Left ventricle myocardium inferior (tissue), 1 donor: ENCODE measurements at regions not wholly inside any gene's neighbourhood (a gene's known extent, or its start where the extent isn't known, plus 50 kb on each side); places are given as distances from the start of the nearest gene placed in this dataset.

ENCODE experiments used
- DNase-seq: peaks from one replicate; pipeline ENCODE4 v3.0.0-alpha.2; 2020
- H3K27ac ChIP-seq: fragments of 200-600 bp; replicated peaks from 2 replicates; pipeline ENCODE4 v1.8.0; 2021
- H3K27me3 ChIP-seq: fragments of 200-600 bp; 2 replicates; pipeline ENCODE4 v1.8.0; 2021; ENCODE audit warnings: low read depth
- H3K36me3 ChIP-seq: fragments of 200-600 bp; 2 replicates; pipeline ENCODE4 v1.8.0; 2021
- H3K4me1 ChIP-seq: fragments of 200-600 bp; 2 replicates; pipeline ENCODE4 v1.8.0; 2021
- H3K4me3 ChIP-seq: fragments of 200-600 bp; 2 replicates; pipeline ENCODE4 v1.8.0; 2021; ENCODE audit warnings: mild to moderate bottlenecking, moderate library complexity
- H3K9me3 ChIP-seq: fragments of 200-600 bp; replicated peaks from 2 replicates; pipeline ENCODE4 v1.8.0; 2021
- intact Hi-C: fragments of 100-400 bp; cut with micrococcal nuclease; formaldehyde crosslinking; loops from one replicate; pipeline ENCODE4 v1.11.0; 2022
- TF ChIP-seq, protein P1 (sequence below): fragments of 200-600 bp; IDR thresholded peaks from 2 replicates; pipeline ENCODE4 v1.8.0; 2021; ENCODE audit warnings: antibody characterized with exemption, mild to moderate bottlenecking, borderline replicate concordance
- donor health status: DM: no; HTN: yes; CAD: no; lungs with severe emphysema.

DNA sequence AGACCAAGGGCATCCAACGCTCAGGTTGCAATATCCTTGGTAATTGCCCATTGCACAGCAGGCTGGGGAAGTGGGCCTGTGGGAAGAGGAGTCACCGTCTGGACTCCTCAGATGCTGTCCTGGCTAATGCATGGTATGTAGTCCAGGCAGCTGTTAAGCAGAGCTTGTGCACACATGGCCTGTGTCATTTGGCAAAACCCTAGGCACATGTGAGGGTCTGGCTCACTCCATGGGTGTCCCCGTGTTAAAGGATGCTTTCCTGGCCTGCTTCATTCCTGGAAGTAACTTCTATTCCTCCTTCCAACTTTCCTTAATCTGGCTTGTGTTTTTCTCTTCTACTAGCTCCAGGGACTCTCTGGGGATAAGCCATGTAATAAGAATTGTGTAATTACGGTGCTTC lies 378.0 kb upstream of the CA10 start:
- DNase-seq: peak; percentile 57

GRCh38 chr17:52532373-52532772 lies 373.9 kb upstream of the CA10 start:
- H3K4me3 ChIP-seq: no peak overlapping the region
- TF ChIP-seq, protein P1, sequence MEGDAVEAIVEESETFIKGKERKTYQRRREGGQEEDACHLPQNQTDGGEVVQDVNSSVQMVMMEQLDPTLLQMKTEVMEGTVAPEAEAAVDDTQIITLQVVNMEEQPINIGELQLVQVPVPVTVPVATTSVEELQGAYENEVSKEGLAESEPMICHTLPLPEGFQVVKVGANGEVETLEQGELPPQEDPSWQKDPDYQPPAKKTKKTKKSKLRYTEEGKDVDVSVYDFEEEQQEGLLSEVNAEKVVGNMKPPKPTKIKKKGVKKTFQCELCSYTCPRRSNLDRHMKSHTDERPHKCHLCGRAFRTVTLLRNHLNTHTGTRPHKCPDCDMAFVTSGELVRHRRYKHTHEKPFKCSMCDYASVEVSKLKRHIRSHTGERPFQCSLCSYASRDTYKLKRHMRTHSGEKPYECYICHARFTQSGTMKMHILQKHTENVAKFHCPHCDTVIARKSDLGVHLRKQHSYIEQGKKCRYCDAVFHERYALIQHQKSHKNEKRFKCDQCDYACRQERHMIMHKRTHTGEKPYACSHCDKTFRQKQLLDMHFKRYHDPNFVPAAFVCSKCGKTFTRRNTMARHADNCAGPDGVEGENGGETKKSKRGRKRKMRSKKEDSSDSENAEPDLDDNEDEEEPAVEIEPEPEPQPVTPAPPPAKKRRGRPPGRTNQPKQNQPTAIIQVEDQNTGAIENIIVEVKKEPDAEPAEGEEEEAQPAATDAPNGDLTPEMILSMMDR: no peak
- H3K27ac ChIP-seq: no peak overlapping the region

More for the DNA sequence above, 378.0 kb upstream of the CA10 start:
- no peak overlapping the region for H3K4me3 ChIP-seq
- H3K36me3 ChIP-seq: no peaks in the 10 kb centered on the region
- no peaks in the 10 kb centered on the region for H3K4me1 ChIP-seq
- H3K27ac ChIP-seq: no peak overlapping the region
- H3K27me3 ChIP-seq: no peaks in the 10 kb centered on the region
- H3K9me3 ChIP-seq: no peaks in the 10 kb centered on the region
- TF ChIP-seq, protein P1: no peak
- intact Hi-C loops: no loop called here

DNA sequence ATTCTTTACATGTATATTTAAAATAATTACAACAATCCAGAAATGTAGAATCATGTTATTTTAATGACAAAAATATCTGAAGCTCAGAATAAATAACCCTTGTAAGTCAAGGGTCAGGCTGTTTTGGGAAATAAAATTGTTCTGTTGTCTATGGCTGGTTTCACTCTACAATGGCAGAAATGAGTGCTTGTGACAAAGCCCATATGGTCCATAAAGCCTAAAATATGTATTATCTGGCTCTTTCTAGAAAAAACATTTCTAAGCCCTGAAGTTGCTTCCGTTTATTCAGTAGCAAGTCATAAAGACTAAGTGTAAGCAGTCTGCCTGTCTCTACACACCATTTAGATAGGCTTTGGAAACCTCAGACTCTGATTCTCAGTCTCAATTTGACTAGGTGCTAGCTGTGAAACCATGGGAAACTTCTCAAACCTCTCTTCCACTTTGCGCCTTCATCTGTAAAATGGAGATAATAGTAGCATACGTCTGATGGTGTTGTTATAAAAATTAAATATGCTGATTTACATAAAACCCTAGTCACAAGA lies 365.7 kb upstream of the CA10 start:
- no peaks in the 10 kb centered on the region for H3K9me3 ChIP-seq
- H3K4me1 ChIP-seq: no peaks in the 10 kb centered on the region
- no peaks in the 10 kb centered on the region for H3K27me3 ChIP-seq
- intact Hi-C loops: no loop called here
- TF ChIP-seq, protein P1: no peak
- no peak for DNase-seq
- H3K4me3 ChIP-seq: no peak overlapping the region
- no peak overlapping the region for H3K27ac ChIP-seq
- no peaks in the 10 kb centered on the region for H3K36me3 ChIP-seq

More at GRCh38 chr17:52532373-52532772, 373.9 kb upstream of the CA10 start:
- no peaks in the 10 kb centered on the region for H3K9me3 ChIP-seq
- DNase-seq: no peak
- intact Hi-C loops: no loop called here
- no peaks in the 10 kb centered on the region for H3K4me1 ChIP-seq
- H3K27me3 ChIP-seq: no peaks in the 10 kb centered on the region
- H3K36me3 ChIP-seq: no peaks in the 10 kb centered on the region

GRCh38 chr17:52517176-52517575 lies 358.7 kb upstream of the CA10 start:
- no peak overlapping the region for H3K4me3 ChIP-seq
- no peak for DNase-seq
- no peaks in the 10 kb centered on the region for H3K27me3 ChIP-seq
- TF ChIP-seq, protein P1: no peak
- H3K4me1 ChIP-seq: no peaks in the 10 kb centered on the region
- no peak overlapping the region for H3K27ac ChIP-seq
- intact Hi-C loops: no loop called here
- no peaks in the 10 kb centered on the region for H3K36me3 ChIP-seq
- peaks cover 5% of the 10 kb centered on the region for H3K9me3 ChIP-seq

DNA sequence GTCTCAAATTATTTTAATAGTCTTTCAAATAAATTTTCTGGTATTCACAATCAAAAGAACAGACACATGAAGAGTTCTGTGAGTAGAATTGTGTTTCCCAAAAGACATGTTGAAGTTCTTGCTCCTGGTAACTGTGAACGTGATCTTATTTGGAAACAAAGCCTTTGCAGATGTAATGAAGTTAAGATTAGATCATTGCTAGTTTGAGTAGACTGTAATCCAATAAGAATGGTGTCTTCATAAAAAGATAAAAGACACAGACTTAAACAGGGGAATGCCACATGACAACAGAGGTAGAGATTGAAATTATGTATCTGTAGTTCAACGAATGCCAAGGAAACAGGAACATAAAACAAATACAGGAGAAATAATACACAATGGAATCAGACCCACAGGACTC lies 357.4 kb upstream of the CA10 start:
- intact Hi-C loops: no loop called here
- TF ChIP-seq, protein P1: no peak

More for the DNA sequence above, 357.4 kb upstream of the CA10 start:
- Histone ChIP-seq H3K36me3 (no peaks in the 10 kb centered on the region), H3K27ac (no peak overlapping the region), H3K9me3 (peaks cover 18% of the 10 kb centered on the region), H3K27me3 (no peaks in the 10 kb centered on the region), H3K4me3 (no peak overlapping the region), H3K4me1 (no peaks in the 10 kb centered on the region)
- DNase-seq: no peak
